Lower leg skin (tissue), 3 donors: ENCODE measurements at regions not wholly inside any gene's neighbourhood (a gene's known extent, or its start where the extent isn't known, plus 50 kb on each side); places are given as distances from the start of the nearest gene placed in this dataset.

ENCODE experiments used
- CTCF ChIP-seq, 3 donors: fragments of 450-650 bp; IDR thresholded peaks; one replicate each; pipeline ENCODE4 v1.5.1; 2016; ENCODE audit warnings: antibody characterized with exemption in 3 of 3, mild to moderate bottlenecking in 3 of 3, moderate library complexity in 2 of 3
- POLR2A ChIP-seq, 2 donors: fragments of 450-650 bp; IDR thresholded peaks; one replicate each; pipeline ENCODE4 v1.6.1; 2016 to 2017; ENCODE audit warnings: antibody characterized with exemption in 2 of 2, mild to moderate bottlenecking in 1 of 2, moderate library complexity in 1 of 2

DNA sequence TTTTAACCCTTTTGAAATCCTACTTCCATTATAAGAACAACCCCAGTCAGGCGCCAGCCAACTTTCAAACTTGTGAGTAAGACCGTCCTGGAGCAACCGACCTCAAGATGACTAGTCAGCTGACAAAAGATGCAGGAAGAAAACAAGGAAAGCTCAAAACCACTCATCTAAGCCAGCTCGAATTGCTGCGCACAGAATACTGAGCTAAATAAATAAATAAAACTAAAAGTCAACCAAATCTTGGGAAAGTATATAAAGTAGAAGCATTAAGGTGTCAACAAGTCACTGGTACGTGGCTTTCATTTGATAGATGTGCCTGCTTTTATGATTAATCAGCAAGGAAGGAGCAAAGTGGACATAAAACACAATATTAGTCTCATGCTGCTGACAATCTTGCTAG lies 1269.8 kb downstream of the XPNPEP1 start:
- TF ChIP-seq CTCF (IDR thresholded peaks at IDR 0.05) = no peak
- TF ChIP-seq POLR2A (IDR thresholded peaks at IDR 0.05) = no peak
